ENCODE measurements at regions not wholly inside any gene's neighbourhood (a gene's known extent, or its start where the extent isn't known, plus 50 kb on each side); places are given as distances from the start of the nearest gene placed in this dataset.

DNA sequence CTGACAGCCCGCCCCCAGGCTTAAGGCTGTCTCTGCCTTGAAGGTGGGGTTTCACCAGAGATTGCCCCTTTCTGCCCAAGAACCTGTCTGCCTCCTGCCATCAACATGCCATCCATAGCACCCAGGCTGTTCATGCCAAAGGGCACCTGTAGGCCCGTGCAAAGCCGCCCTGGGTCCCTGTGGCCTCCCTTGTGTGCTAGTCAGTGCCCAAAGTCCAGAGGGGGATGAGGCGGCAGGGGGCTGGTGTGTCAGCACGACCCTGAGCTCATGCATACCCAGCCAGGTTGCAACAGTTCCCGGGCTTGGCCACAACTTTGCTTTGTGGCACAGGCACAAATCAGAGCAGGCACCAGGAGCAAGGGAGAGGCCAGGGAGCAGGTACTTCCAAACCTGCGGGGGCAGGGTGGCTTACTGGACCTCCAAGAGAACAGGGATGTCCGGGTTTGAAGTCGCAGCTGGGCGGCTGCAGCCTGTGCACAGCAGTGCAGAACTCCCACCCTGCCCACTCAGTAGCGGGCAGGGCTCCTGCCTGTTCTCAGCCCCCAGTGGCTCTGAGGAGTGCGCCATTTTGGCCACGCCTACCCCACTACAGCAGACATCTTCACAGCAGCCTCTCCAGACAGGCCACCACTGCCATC is 671.1 kb upstream of the GRM3 start:
- DNase-seq (ENCODE audit: low read depth in 2 of 2), result no peak
- TF ChIP-seq, protein P1, sequence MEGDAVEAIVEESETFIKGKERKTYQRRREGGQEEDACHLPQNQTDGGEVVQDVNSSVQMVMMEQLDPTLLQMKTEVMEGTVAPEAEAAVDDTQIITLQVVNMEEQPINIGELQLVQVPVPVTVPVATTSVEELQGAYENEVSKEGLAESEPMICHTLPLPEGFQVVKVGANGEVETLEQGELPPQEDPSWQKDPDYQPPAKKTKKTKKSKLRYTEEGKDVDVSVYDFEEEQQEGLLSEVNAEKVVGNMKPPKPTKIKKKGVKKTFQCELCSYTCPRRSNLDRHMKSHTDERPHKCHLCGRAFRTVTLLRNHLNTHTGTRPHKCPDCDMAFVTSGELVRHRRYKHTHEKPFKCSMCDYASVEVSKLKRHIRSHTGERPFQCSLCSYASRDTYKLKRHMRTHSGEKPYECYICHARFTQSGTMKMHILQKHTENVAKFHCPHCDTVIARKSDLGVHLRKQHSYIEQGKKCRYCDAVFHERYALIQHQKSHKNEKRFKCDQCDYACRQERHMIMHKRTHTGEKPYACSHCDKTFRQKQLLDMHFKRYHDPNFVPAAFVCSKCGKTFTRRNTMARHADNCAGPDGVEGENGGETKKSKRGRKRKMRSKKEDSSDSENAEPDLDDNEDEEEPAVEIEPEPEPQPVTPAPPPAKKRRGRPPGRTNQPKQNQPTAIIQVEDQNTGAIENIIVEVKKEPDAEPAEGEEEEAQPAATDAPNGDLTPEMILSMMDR (IDR thresholded peaks at IDR 0.05; ENCODE audit: low read depth, low read length), result no peak
- H3K4me3 ChIP-seq (replicated peaks in 1 of 2; ENCODE audit: low read depth in 2 of 2, low read length in 2 of 2), result no peak overlapping the region

DNA sequence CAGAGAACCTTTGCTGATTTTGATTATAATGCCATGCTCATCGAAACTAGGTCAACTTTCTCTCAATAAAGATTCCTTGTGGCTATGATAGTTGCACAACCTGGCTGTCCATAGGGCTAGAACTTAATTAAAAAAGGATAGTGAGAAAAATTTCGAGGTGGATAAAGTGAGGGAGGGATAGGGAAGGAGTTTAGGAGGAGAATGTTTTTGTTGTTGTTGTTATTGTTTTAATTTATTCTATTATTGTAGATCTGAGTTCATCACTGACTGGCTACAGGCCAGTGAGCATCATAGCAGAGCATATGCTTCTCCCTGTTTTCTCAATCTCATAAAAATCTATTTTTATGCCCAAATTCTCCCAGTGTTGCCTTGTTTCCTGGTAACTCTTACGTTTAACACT is 688.7 kb upstream of the GRM3 start:
- no peak overlapping the region for H3K4me3 ChIP-seq (replicated peaks in 1 of 2; ENCODE audit: low read depth in 2 of 2, low read length in 2 of 2)
- TF ChIP-seq, protein P1 (IDR thresholded peaks at IDR 0.05; ENCODE audit: low read depth, low read length), result no peak
- no peak for DNase-seq (ENCODE audit: low read depth in 2 of 2)

DNA sequence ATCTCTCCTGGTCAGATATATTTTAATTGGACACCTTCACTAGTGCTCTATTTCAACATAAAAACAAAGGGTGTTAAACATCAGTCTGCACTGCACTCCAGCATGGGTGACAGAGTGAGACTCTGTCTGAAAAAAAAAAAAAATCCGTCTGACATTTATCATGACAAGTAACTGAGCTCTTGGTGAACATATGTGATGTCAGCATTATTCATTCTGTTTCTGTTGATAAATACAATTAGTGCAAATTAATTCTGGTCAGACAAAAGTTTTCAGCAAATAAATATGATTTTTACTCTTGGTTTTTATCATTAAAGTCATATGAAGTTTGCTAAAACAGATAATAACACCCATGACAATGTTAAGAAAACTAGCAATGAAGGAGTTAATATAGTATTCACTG is 692.8 kb upstream of the GRM3 start:
- TF ChIP-seq, protein P1 (IDR thresholded peaks at IDR 0.05; ENCODE audit: low read depth, low read length), result no peak
- DNase-seq (ENCODE audit: low read depth in 2 of 2), result no peak
- no peak overlapping the region for H3K4me3 ChIP-seq (replicated peaks in 1 of 2; ENCODE audit: low read depth in 2 of 2, low read length in 2 of 2)

DNA sequence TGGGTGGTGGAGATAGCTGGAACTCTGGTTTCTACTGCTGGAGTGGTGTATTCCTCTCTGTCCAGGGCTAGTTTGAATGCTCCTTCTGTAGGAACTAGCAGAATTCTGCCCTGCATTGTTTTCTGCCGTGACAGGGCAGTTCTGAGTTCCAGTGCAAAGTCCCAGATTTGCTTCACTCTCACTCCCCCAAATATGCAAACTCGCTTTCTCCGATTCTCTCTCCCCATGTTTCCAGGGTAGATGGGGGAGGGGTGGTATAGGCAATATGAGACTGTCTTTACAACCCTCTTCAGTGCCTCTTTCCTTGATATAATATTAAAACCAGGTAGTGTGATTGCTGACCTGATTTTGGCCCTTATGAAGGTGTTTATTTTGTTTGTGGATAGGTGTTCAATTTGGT is 693.3 kb upstream of the GRM3 start:
- H3K4me3 ChIP-seq (replicated peaks in 1 of 2; ENCODE audit: low read depth in 2 of 2, low read length in 2 of 2), result no peak overlapping the region
- no peak for DNase-seq (ENCODE audit: low read depth in 2 of 2)
- TF ChIP-seq, protein P1 (IDR thresholded peaks at IDR 0.05; ENCODE audit: low read depth, low read length), result no peak

DNA sequence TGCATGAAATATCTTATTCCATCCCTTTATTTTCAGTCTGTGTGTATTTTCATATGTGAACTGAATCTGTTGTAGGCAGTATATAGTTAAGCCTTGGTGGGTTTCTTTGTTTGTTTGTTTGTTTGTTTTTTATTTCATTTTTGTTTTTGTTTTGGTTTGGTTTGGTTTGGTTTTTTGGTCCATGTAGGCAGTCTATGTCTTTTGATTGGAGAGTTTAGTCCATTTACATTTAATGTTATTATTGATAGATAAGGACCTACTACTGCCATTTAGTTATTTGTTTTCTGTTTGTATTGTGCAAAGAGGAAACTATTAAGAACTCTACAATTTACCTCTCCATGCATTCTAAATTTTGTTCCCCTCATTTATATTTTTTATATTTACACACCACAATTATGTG is 695.9 kb upstream of the GRM3 start:
- TF ChIP-seq, protein P1 (IDR thresholded peaks at IDR 0.05; ENCODE audit: low read depth, low read length), result no peak
- no peak for DNase-seq (ENCODE audit: low read depth in 2 of 2)
- no peak overlapping the region for H3K4me3 ChIP-seq (replicated peaks in 1 of 2; ENCODE audit: low read depth in 2 of 2, low read length in 2 of 2)

DNA sequence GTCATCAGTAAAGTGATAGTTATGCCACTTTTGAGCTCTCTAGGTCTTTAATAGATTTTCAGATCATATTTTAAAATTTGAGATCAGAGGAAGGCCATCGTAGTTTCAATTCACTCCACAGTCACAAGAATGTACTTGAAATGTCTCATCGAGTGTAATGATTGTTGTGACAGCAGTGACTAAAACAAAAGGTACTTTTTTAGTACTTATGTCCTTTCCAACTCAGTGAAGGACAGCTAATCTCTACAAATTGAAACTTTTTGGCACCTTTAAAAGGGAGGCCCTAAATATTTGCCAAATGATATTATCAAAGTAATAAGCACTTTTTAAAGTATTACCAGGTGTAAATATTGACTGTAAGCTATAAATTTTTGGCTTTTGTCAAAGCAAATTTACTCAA is 702.9 kb upstream of the GRM3 start:
- no peak overlapping the region for H3K4me3 ChIP-seq (replicated peaks in 1 of 2; ENCODE audit: low read depth in 2 of 2, low read length in 2 of 2)
- TF ChIP-seq, protein P1 (IDR thresholded peaks at IDR 0.05; ENCODE audit: low read depth, low read length), result no peak
- DNase-seq (ENCODE audit: low read depth in 2 of 2), result no peak

DNA sequence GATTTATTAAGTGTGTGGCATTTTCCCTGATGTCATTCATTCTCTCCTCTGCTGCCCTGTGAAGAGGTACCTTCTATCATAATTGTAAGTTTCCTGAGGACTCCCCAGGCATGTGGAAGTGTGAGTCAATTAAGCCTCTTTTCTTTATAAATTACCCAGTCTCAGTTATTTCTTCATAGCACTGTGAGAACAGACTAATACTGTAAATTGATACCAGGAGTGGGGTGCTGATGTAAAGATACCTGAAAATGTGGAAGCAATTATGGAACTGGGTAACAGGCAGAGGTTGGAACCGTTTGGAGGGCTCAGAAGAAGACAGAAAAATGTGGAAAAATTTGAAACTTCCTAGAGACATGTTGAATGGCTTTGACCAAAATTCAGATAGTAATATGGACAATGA is 711.8 kb upstream of the GRM3 start:
- no peak for DNase-seq (ENCODE audit: low read depth in 2 of 2)
- H3K4me3 ChIP-seq (replicated peaks in 1 of 2; ENCODE audit: low read depth in 2 of 2, low read length in 2 of 2), result no peak overlapping the region
- TF ChIP-seq, protein P1 (IDR thresholded peaks at IDR 0.05; ENCODE audit: low read depth, low read length), result no peak

Measured in cardiac fibroblast (primary cell).